Neural cell (in vitro differentiated cells): ENCODE measurements at regions not wholly inside any gene's neighbourhood (a gene's known extent, or its start where the extent isn't known, plus 50 kb on each side); places are given as distances from the start of the nearest gene placed in this dataset.

Experiments
- CTCF ChIP-seq: fragments of 450-650 bp; IDR thresholded peaks from 2 replicates; pipeline ENCODE4 v1.5.1; 2014; ENCODE audit warnings: antibody characterized with exemption, mild to moderate bottlenecking, moderate library complexity; ENCODE audit not compliant: poor library complexity, severe bottlenecking
- EP300 ChIP-seq: fragments of 450-650 bp; conservative IDR thresholded peaks from 2 replicates; pipeline ENCODE4 v1.6.1; 2014; ENCODE audit warnings: antibody characterized with exemption, mild to moderate bottlenecking, moderate library complexity; ENCODE audit not compliant: poor library complexity, severe bottlenecking
- EZH2 ChIP-seq: fragments of 200-600, 300-800 bp; shearing (Covaris generic), sonication (generic); IDR thresholded peaks from 2 replicates; pipeline ENCODE4 v1.6.1; 2014; ENCODE audit warnings: antibody characterized with exemption, low read length, borderline replicate concordance, mild to moderate bottlenecking; ENCODE audit not compliant: insufficient read depth, poor library complexity, severe bottlenecking
- MXI1 ChIP-seq: fragments of 450-650 bp; conservative IDR thresholded peaks from 2 replicates; pipeline ENCODE4 v1.6.1; 2014; ENCODE audit warnings: antibody characterized with exemption, mild to moderate bottlenecking; ENCODE audit not compliant: poor library complexity, severe bottlenecking
- POLR2AphosphoS5 ChIP-seq: IDR thresholded peaks from 2 replicates; pipeline ENCODE4 v1.6.1; 2012
- RAD21 ChIP-seq: fragments of 450-650 bp; conservative IDR thresholded peaks from 2 replicates; pipeline ENCODE4 v1.6.1; 2014; ENCODE audit warnings: antibody characterized with exemption, mild to moderate bottlenecking, moderate library complexity
- REST ChIP-seq: IDR thresholded peaks from 2 replicates; pipeline ENCODE4 v1.6.1; 2012; ENCODE audit warnings: borderline replicate concordance
- SMC3 ChIP-seq: fragments of 450-650 bp; conservative IDR thresholded peaks from 2 replicates; pipeline ENCODE4 v1.6.1; 2014; ENCODE audit warnings: antibody characterized with exemption, mild to moderate bottlenecking, moderate library complexity; ENCODE audit not compliant: poor library complexity
- TAF1 ChIP-seq: IDR thresholded peaks from 2 replicates; pipeline ENCODE4 v1.6.1; 2012; ENCODE audit warnings: low read depth

- TF ChIP-seq RAD21 (no peak), REST (no peak), MXI1 (no peak), CTCF (no peak), EZH2 (no peak), POLR2AphosphoS5 (no peak), SMC3 (no peak), EP300 (no peak), TAF1 (no peak)
Observed at GRCh38 chr2:145622285-145622684, 1102.4 kb upstream of the ZEB2 start.
